H9 (cell line): ENCODE measurements at regions not wholly inside any gene's neighbourhood (a gene's known extent, or its start where the extent isn't known, plus 50 kb on each side); places are given as distances from the start of the nearest gene placed in this dataset.

ENCODE experiments used
- DNase-seq: peaks from one replicate; pipeline ENCODE4 v3.0.0-alpha.2; 2017
- H2AFZ ChIP-seq: one replicate; pipeline ENCODE4 v1.6.1; 2013; ENCODE audit warnings: mild to moderate bottlenecking, low read length, control low read depth, moderate library complexity
- H2AK5ac ChIP-seq: 2 replicates; pipeline ENCODE4 v1.6.1; 2013; ENCODE audit warnings: low read length, control low read depth, mixed read lengths; ENCODE audit not compliant: insufficient read length
- H2BK120ac ChIP-seq: one replicate; pipeline ENCODE4 v1.6.1; 2013; ENCODE audit warnings: low read depth, mild to moderate bottlenecking, low read length, control low read depth, inconsistent platforms; ENCODE audit not compliant: poor library complexity, severe bottlenecking
- H2BK12ac ChIP-seq: 2 replicates; pipeline ENCODE4 v1.6.1; 2013; ENCODE audit warnings: low read length, control low read depth, mixed read lengths, low read depth; ENCODE audit not compliant: insufficient read length
- H2BK15ac ChIP-seq: 2 replicates; pipeline ENCODE4 v1.6.1; 2013; ENCODE audit warnings: low read depth, low read length, control low read depth
- H2BK20ac ChIP-seq: one replicate; pipeline ENCODE4 v1.6.1; 2013; ENCODE audit warnings: low read depth, mild to moderate bottlenecking, low read length, control low read depth, inconsistent platforms; ENCODE audit not compliant: poor library complexity, severe bottlenecking
- H2BK5ac ChIP-seq: 2 replicates; pipeline ENCODE4 v1.6.1; 2013; ENCODE audit warnings: low read length, control low read depth, mixed read lengths; ENCODE audit not compliant: insufficient read length
- H3K14ac ChIP-seq: 2 replicates; pipeline ENCODE4 v1.6.1; 2013; ENCODE audit warnings: low read length, control low read depth; ENCODE audit not compliant: insufficient read depth
- H3K18ac ChIP-seq: 2 replicates; pipeline ENCODE4 v1.6.1; 2013; ENCODE audit warnings: low read depth, mild to moderate bottlenecking, mixed read lengths, low read length, control low read depth; ENCODE audit not compliant: insufficient read length
- H3K23ac ChIP-seq: 2 replicates; pipeline ENCODE4 v1.6.1; 2013; ENCODE audit warnings: low read length, control low read depth, mixed read lengths, low read depth; ENCODE audit not compliant: insufficient read length
- H3K23me2 ChIP-seq: 2 replicates; pipeline ENCODE4 v1.6.1; 2013; ENCODE audit warnings: low read depth, mild to moderate bottlenecking, mixed read lengths, low read length, control low read depth; ENCODE audit not compliant: insufficient read length, poor library complexity, severe bottlenecking
- H3K27ac ChIP-seq: 2 replicates; pipeline ENCODE4 v1.5.1; 2013; ENCODE audit warnings: low read length, control low read depth, mixed read lengths, low read depth; ENCODE audit not compliant: insufficient read length
- H3K27me3 ChIP-seq: 2 replicates; pipeline ENCODE4 v1.6.1; 2013; ENCODE audit warnings: low read length, control low read depth, inconsistent platforms; ENCODE audit not compliant: insufficient read depth
- H3K4ac ChIP-seq: 2 replicates; pipeline ENCODE4 v1.6.1; 2013; ENCODE audit warnings: low read depth, mild to moderate bottlenecking, control low read depth, inconsistent platforms, low read length, moderate library complexity
- H3K4me1 ChIP-seq: 2 replicates; pipeline ENCODE4 v1.6.1; 2013; ENCODE audit warnings: low read length, control low read depth, inconsistent platforms; ENCODE audit not compliant: insufficient read depth
- H3K4me2 ChIP-seq: 2 replicates; pipeline ENCODE4 v1.6.1; 2013; ENCODE audit warnings: low read length, control low read depth, mixed read lengths; ENCODE audit not compliant: insufficient read length, insufficient read depth
- H3K56ac ChIP-seq: 2 replicates; pipeline ENCODE4 v1.6.1; 2013; ENCODE audit warnings: low read depth, mild to moderate bottlenecking, mixed read lengths, low read length, control low read depth; ENCODE audit not compliant: insufficient read length
- H3K79me1 ChIP-seq: 2 replicates; pipeline ENCODE4 v1.6.1; 2013; ENCODE audit warnings: low read depth, mild to moderate bottlenecking, moderate library complexity, low read length, control low read depth, inconsistent platforms; ENCODE audit not compliant: insufficient read depth, poor library complexity, severe bottlenecking
- H3K79me2 ChIP-seq: 2 replicates; pipeline ENCODE4 v1.6.1; 2013; ENCODE audit warnings: low read length, control low read depth, inconsistent platforms; ENCODE audit not compliant: insufficient read depth
- H3K9ac ChIP-seq: 2 replicates; pipeline ENCODE4 v1.6.1; 2013; ENCODE audit warnings: low read length, control low read depth, mixed read lengths; ENCODE audit not compliant: insufficient read length; ENCODE audit errors: extremely low read depth
- H3K9me3 ChIP-seq: one replicate; pipeline ENCODE4 v1.6.1; 2013; ENCODE audit warnings: low read depth, low read length, inconsistent platforms; ENCODE audit not compliant: control insufficient read depth
- H3T11ph ChIP-seq: one replicate; pipeline ENCODE4 v1.6.1; 2013; ENCODE audit warnings: mild to moderate bottlenecking, low read length, control low read depth, inconsistent platforms
- H4K20me1 ChIP-seq: one replicate; pipeline ENCODE4 v1.6.1; 2013; ENCODE audit not compliant: control insufficient read depth, insufficient read length, insufficient read depth
- H4K5ac ChIP-seq: 2 replicates; pipeline ENCODE4 v1.6.1; 2013; ENCODE audit warnings: low read depth, mild to moderate bottlenecking, mixed read lengths, low read length, control low read depth; ENCODE audit not compliant: insufficient read length
- H4K8ac ChIP-seq: replicated peaks from 2 replicates; pipeline ENCODE4 v1.6.1; 2013; ENCODE audit warnings: low read length, control low read depth, mixed read lengths, low read depth; ENCODE audit not compliant: insufficient read length
- H4K91ac ChIP-seq: 2 replicates; pipeline ENCODE4 v1.6.1; 2013; ENCODE audit warnings: low read depth, mild to moderate bottlenecking, moderate library complexity, mixed read lengths, low read length, control low read depth; ENCODE audit not compliant: insufficient read length
- H3K27ac Mint-ChIP-seq, 3 experiments: 2 replicates in 2 of 3; 3 replicates in 1 of 3; pipeline ENCODE4 v1.8.0; 2020 to 2021; ENCODE audit warnings: mixed read lengths in 3 of 3, mild to moderate bottlenecking in 1 of 3, moderate library complexity in 1 of 3
- H3K27me3 Mint-ChIP-seq: 2 replicates; pipeline ENCODE4 v1.8.0; 2021; ENCODE audit warnings: low read depth, mild to moderate bottlenecking, moderate library complexity, mixed read lengths
- H3K36me3 Mint-ChIP-seq, 3 experiments: 2 replicates in 2 of 3; 3 replicates in 1 of 3; pipeline ENCODE4 v1.8.0; 2020 to 2021; ENCODE audit warnings: low read depth in 3 of 3, mixed read lengths in 3 of 3; ENCODE audit not compliant: insufficient read depth in 1 of 3
- H3K4me1 Mint-ChIP-seq, 2 experiments: 2 replicates each; pipeline ENCODE4 v1.8.0; 2020; ENCODE audit warnings: mixed read lengths in 2 of 2
- H3K4me3 Mint-ChIP-seq, 2 experiments: 2 replicates in 1 of 2; 3 replicates in 1 of 2; pipeline ENCODE4 v1.8.0; 2020 to 2021; ENCODE audit warnings: mild to moderate bottlenecking in 2 of 2, mixed read lengths in 2 of 2, moderate library complexity in 1 of 2
- H3K9me3 Mint-ChIP-seq, 2 experiments: 2 replicates in 1 of 2; 3 replicates in 1 of 2; pipeline ENCODE4 v1.8.0; 2020; ENCODE audit warnings: mild to moderate bottlenecking in 2 of 2, mixed read lengths in 2 of 2, moderate library complexity in 1 of 2
- CTCF ChIP-seq: fragments of 200-600 bp; sonication (generic); conservative IDR thresholded peaks from 3 replicates; pipeline ENCODE4 v1.8.0; 2021; ENCODE audit warnings: antibody characterized with exemption, mild to moderate bottlenecking
- WGBS: extraction: QIAGEN DNeasy Blood & Tissue Kit; methylation state at CpG from one replicate; pipeline ENCODE4 v1.1.7; 2013; ENCODE audit warnings: missing lambda C conversion rate, low lambda C conversion rate, mixed read lengths; ENCODE audit not compliant: insufficient read length; ENCODE audit errors: extremely low coverage; 5-methylcytosine and 5-hydroxymethylcytosine counted together

- no peak overlapping the region for H2BK12ac ChIP-seq
- H2AFZ ChIP-seq, result no peak overlapping the region
- no CpG with 5 or more reads among the region's 3 CpGs for WGBS
- no peak overlapping the region for H3K4ac ChIP-seq
- peaks cover 0 to 2% (median 0%) of the 10 kb centered on the region in 3 experiments; a peak in 1 of 7 replicates for H3K36me3 Mint-ChIP-seq
- H3K27ac ChIP-seq, result no peak overlapping the region
- no peaks in the 10 kb centered on the region for H3K27me3 Mint-ChIP-seq
- H4K5ac ChIP-seq, result no peak overlapping the region
- no peak overlapping the region for H3K9ac ChIP-seq
- 0 out of 4 replicates have a peak, but pooled peaks cover 0 to 4% of the 10 kb centered on the region in 2 experiments for H3K4me1 Mint-ChIP-seq
- H2BK120ac ChIP-seq, result no peak overlapping the region
- no peak overlapping the region for H2AK5ac ChIP-seq
- no peaks in the 10 kb centered on the region for H3K79me2 ChIP-seq
- H3K23me2 ChIP-seq, result peaks cover 2% of the 10 kb centered on the region
- H3K4me3 Mint-ChIP-seq, result no peak overlapping the region
- H3K9me3 ChIP-seq, result no peaks in the 10 kb centered on the region
- no peak overlapping the region for H3K23ac ChIP-seq
- H3K18ac ChIP-seq, result no peak overlapping the region
- H3K56ac ChIP-seq, result no peak overlapping the region
- H3K27ac Mint-ChIP-seq, result no peak overlapping the region
- no peak overlapping the region for H3K4me2 ChIP-seq
- no peak overlapping the region for H3K14ac ChIP-seq
- no peaks in the 10 kb centered on the region for H3K79me1 ChIP-seq
- no peak overlapping the region for H4K8ac ChIP-seq
- H3K4me1 ChIP-seq, result no peaks in the 10 kb centered on the region; the same call in 1 of the 2 replicates
- no peaks in the 10 kb centered on the region for H4K20me1 ChIP-seq
- H2BK5ac ChIP-seq, result no peak overlapping the region
- no peak for TF ChIP-seq CTCF
- H2BK20ac ChIP-seq, result no peak overlapping the region
- no peak overlapping the region for H2BK15ac ChIP-seq
- H3K9me3 Mint-ChIP-seq, result peaks cover 0 to 3% of the 10 kb centered on the region in 2 experiments; a peak in 1 of 5 replicates
- H4K91ac ChIP-seq, result no peak overlapping the region
- no peak overlapping the region for H3T11ph ChIP-seq
- no peak for DNase-seq
- no peaks in the 10 kb centered on the region for H3K27me3 ChIP-seq
Measured at GRCh38 chr3:95389725-95390313, 1327.0 kb downstream of the NSUN3 start.
